ENCODE measurements at regions not wholly inside any gene's neighbourhood (a gene's known extent, or its start where the extent isn't known, plus 50 kb on each side); places are given as distances from the start of the nearest gene placed in this dataset.

DNA sequence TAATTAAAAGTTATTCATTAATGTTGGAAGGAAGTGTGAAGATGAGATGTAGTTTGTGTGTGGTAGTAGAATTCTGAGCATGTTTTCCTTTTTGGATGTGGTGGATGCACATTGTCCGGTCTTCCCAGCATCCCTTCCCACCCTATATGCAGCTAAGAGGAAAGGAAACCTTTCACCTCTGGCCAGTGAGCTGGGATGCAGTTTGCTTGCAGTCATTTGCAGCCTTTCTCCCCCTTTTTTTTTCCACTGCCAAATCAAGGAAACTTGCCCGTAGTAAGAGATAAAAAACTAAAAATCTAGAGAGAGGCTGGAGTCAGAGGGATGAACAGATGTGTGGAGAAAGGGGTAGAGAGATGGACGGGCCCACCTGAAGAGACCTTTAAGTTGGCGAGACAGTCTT, 72.5 kb upstream of the SLC38A2 start:
- TF ChIP-seq, protein P1, sequence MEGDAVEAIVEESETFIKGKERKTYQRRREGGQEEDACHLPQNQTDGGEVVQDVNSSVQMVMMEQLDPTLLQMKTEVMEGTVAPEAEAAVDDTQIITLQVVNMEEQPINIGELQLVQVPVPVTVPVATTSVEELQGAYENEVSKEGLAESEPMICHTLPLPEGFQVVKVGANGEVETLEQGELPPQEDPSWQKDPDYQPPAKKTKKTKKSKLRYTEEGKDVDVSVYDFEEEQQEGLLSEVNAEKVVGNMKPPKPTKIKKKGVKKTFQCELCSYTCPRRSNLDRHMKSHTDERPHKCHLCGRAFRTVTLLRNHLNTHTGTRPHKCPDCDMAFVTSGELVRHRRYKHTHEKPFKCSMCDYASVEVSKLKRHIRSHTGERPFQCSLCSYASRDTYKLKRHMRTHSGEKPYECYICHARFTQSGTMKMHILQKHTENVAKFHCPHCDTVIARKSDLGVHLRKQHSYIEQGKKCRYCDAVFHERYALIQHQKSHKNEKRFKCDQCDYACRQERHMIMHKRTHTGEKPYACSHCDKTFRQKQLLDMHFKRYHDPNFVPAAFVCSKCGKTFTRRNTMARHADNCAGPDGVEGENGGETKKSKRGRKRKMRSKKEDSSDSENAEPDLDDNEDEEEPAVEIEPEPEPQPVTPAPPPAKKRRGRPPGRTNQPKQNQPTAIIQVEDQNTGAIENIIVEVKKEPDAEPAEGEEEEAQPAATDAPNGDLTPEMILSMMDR (IDR thresholded peaks at IDR 0.05; ENCODE audit: low read length) = no peak
- TF ChIP-seq EZH2 (IDR thresholded peaks at IDR 0.05; ENCODE audit: borderline replicate concordance, low read length) = no peak
- Histone ChIP-seq H3K4me2 (ENCODE audit: low read length) (no peak overlapping the region), H3K79me2 (ENCODE audit: insufficient read depth, low read length) (no peaks in the 10 kb centered on the region), H3F3A (ENCODE audit: insufficient read depth, low read length) (no peaks in the 10 kb centered on the region), H2AFZ (ENCODE audit: low read length) (no peak overlapping the region), H3K27me3 (ENCODE audit: insufficient read depth, low read length) (peaks cover 9% of the 10 kb centered on the region; the same call in 1 of the 2 replicates), H3K9me3 (ENCODE audit: low read length) (no peaks in the 10 kb centered on the region), H3K36me3 (ENCODE audit: insufficient read depth, low read length) (no peaks in the 10 kb centered on the region), H3K4me3 (ENCODE audit: low read depth, low read length, poor library complexity, severe bottlenecking) (no peak overlapping the region), H3K9me2 (ENCODE audit: low read depth, low read length) (no peaks in the 10 kb centered on the region), H3K4me1 (ENCODE audit: insufficient read depth, low read length, severe bottlenecking) (no peaks in the 10 kb centered on the region), H3K27ac (ENCODE audit: low read depth, low read length, poor library complexity, severe bottlenecking) (no peak overlapping the region), H4K20me1 (ENCODE audit: insufficient read depth, low read length) (no peaks in the 10 kb centered on the region), H3K9ac (ENCODE audit: low read length) (no peak overlapping the region)

DNA sequence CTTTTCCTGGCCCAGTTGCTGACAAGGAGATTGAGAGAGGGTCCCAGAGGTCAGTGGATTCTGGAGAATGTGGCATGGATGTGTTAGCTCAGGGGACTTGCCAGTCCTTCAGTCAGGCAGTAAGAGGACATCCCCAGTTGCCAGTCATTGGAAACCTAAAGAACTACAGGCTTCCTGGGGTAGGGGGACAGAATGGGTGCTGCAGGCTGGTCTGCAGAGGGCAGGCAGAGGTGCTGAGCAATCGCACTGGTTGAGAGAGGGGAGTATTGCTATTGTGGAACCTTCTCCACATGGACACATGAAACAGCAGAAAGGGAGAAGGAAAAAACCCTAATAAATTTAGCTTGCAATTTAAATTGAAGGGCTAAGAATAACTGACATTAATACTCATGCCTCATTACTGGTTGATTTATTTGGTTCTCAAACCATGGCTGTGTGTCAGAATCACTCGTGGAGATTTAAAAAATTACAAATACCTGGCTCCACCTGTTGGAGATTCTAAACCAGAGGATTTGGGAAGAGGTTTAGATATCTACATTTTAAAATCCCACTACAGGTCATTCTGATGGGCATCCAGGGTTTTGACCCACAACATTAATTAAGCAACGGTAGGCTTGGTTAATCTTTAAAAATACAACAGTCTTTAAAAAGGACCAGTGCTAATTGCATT, 71.2 kb upstream of the SLC38A2 start:
- Histone ChIP-seq H3K27me3 (ENCODE audit: insufficient read depth, low read length) (peaks cover 6% of the 10 kb centered on the region; the same call in 1 of the 2 replicates), H3K9me2 (ENCODE audit: low read depth, low read length) (no peaks in the 10 kb centered on the region), H3K9me3 (ENCODE audit: low read length) (no peaks in the 10 kb centered on the region), H3K36me3 (ENCODE audit: insufficient read depth, low read length) (no peaks in the 10 kb centered on the region), H3K9ac (ENCODE audit: low read length) (no peak overlapping the region), H3K27ac (ENCODE audit: low read depth, low read length, poor library complexity, severe bottlenecking) (no peak overlapping the region), H3K79me2 (ENCODE audit: insufficient read depth, low read length) (no peaks in the 10 kb centered on the region), H3K4me2 (ENCODE audit: low read length) (no peak overlapping the region), H2AFZ (ENCODE audit: low read length) (no peak overlapping the region), H3K4me1 (ENCODE audit: insufficient read depth, low read length, severe bottlenecking) (no peaks in the 10 kb centered on the region), H3F3A (ENCODE audit: insufficient read depth, low read length) (no peaks in the 10 kb centered on the region), H3K4me3 (ENCODE audit: low read depth, low read length, poor library complexity, severe bottlenecking) (no peak overlapping the region), H4K20me1 (ENCODE audit: insufficient read depth, low read length) (no peaks in the 10 kb centered on the region)
- TF ChIP-seq, protein P1 (IDR thresholded peaks at IDR 0.05; ENCODE audit: low read length) = no peak
- TF ChIP-seq EZH2 (IDR thresholded peaks at IDR 0.05; ENCODE audit: borderline replicate concordance, low read length) = no peak

DNA sequence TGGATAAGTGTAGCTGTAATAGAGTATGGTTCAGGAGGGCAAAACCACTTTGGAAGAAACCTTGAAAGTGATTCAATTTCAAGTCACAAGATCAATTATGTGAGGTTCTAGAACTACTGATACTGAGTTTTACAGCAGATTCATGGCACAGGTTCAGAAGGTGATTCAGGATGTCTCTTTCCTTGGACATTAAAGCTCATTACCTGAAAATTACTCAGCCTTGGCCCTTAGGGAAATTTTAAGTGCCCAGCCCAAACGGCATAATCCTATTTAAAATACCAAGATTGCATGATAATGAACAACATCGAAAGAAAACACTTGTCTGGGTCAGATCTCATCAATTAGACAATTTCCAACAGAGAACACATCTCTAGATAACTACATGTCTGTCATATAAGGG, 70.2 kb upstream of the SLC38A2 start:
- H3K27ac ChIP-seq (ENCODE audit: low read depth, low read length, poor library complexity, severe bottlenecking) = no peak overlapping the region
- H2AFZ ChIP-seq (ENCODE audit: low read length) = no peak overlapping the region
- no peaks in the 10 kb centered on the region for H3K79me2 ChIP-seq (ENCODE audit: insufficient read depth, low read length)
- no peaks in the 10 kb centered on the region for H3K9me2 ChIP-seq (ENCODE audit: low read depth, low read length)
- H3K9me3 ChIP-seq (ENCODE audit: low read length) = no peaks in the 10 kb centered on the region
- no peaks in the 10 kb centered on the region for H4K20me1 ChIP-seq (ENCODE audit: insufficient read depth, low read length)
- TF ChIP-seq, protein P1 (IDR thresholded peaks at IDR 0.05; ENCODE audit: low read length) = no peak
- no peak for TF ChIP-seq EZH2 (IDR thresholded peaks at IDR 0.05; ENCODE audit: borderline replicate concordance, low read length)
- no peaks in the 10 kb centered on the region for H3K4me1 ChIP-seq (ENCODE audit: insufficient read depth, low read length, severe bottlenecking)
- no peak overlapping the region for H3K4me3 ChIP-seq (ENCODE audit: low read depth, low read length, poor library complexity, severe bottlenecking)
- H3K36me3 ChIP-seq (ENCODE audit: insufficient read depth, low read length) = no peaks in the 10 kb centered on the region
- no peak overlapping the region for H3K4me2 ChIP-seq (ENCODE audit: low read length)
- H3K9ac ChIP-seq (ENCODE audit: low read length) = no peak overlapping the region
- peaks cover 6% of the 10 kb centered on the region; the same call in 1 of the 2 replicates for H3K27me3 ChIP-seq (ENCODE audit: insufficient read depth, low read length)
- no peaks in the 10 kb centered on the region for H3F3A ChIP-seq (ENCODE audit: insufficient read depth, low read length)
